ENCODE measurements at regions not wholly inside any gene's neighbourhood (a gene's known extent, or its start where the extent isn't known, plus 50 kb on each side); places are given as distances from the start of the nearest gene placed in this dataset.

GRCh38 chr13:33710924-33711323 lies 107.0 kb upstream of the RFC3 start:
- Histone ChIP-seq H3K9me3 (no peaks in the 10 kb centered on the region), H3K27me3 (ENCODE audit: low read depth) (no peaks in the 10 kb centered on the region), H3K4me3 (no peak overlapping the region), H3K27ac (no peak overlapping the region), H3K4me1 (no peaks in the 10 kb centered on the region), H3K36me3 (no peaks in the 10 kb centered on the region)
- DNase-seq: no peak
- ATAC-seq: no peak
- intact Hi-C loops (cut with DNase I): no loop called here
- no peak for TF ChIP-seq CTCF (IDR thresholded peaks at IDR 0.05)

GRCh38 chr13:33711436-33711835 lies 106.5 kb upstream of the RFC3 start:
- no peak overlapping the region for H3K4me3 ChIP-seq
- H3K36me3 ChIP-seq: no peaks in the 10 kb centered on the region
- H3K27me3 ChIP-seq (ENCODE audit: low read depth): no peaks in the 10 kb centered on the region
- no peaks in the 10 kb centered on the region for H3K9me3 ChIP-seq
- no peak overlapping the region for H3K27ac ChIP-seq
- ATAC-seq: no peak
- H3K4me1 ChIP-seq: no peaks in the 10 kb centered on the region
- no peak for TF ChIP-seq CTCF (IDR thresholded peaks at IDR 0.05)
- intact Hi-C loops (cut with DNase I): no loop called here
- no peak for DNase-seq

GRCh38 chr13:33717775-33718174 lies 100.2 kb upstream of the RFC3 start:
- no peak for DNase-seq
- Histone ChIP-seq H3K4me3 (no peak overlapping the region), H3K4me1 (peaks cover 15% of the 10 kb centered on the region), H3K27me3 (ENCODE audit: low read depth) (no peaks in the 10 kb centered on the region), H3K36me3 (no peaks in the 10 kb centered on the region), H3K27ac (no peak overlapping the region), H3K9me3 (no peaks in the 10 kb centered on the region)
- intact Hi-C loops (cut with DNase I): no loop called here
- TF ChIP-seq CTCF (IDR thresholded peaks at IDR 0.05): no peak
- no peak for ATAC-seq

- no peak for TF ChIP-seq CTCF (IDR thresholded peaks at IDR 0.05)
- Histone ChIP-seq H3K4me3 (no peak overlapping the region), H3K4me1 (peaks cover 40% of the 10 kb centered on the region), H3K9me3 (no peaks in the 10 kb centered on the region), H3K27me3 (ENCODE audit: low read depth) (no peaks in the 10 kb centered on the region), H3K27ac (no peak overlapping the region), H3K36me3 (no peaks in the 10 kb centered on the region)
- DNase-seq (no peak), ATAC-seq (no peak)
- intact Hi-C loops (cut with DNase I): no loop called here
Measured at GRCh38 chr13:33721724-33722123, 96.2 kb upstream of the RFC3 start.

GRCh38 chr13:33722216-33722915 lies 95.6 kb upstream of the RFC3 start:
- H3K27me3 ChIP-seq (ENCODE audit: low read depth): no peaks in the 10 kb centered on the region
- peaks cover 43% of the 10 kb centered on the region for H3K4me1 ChIP-seq
- no peak for TF ChIP-seq CTCF (IDR thresholded peaks at IDR 0.05)
- H3K36me3 ChIP-seq: no peaks in the 10 kb centered on the region
- no peaks in the 10 kb centered on the region for H3K9me3 ChIP-seq
- DNase-seq (no peak), ATAC-seq (peak in 1 of 2 donors; percentile 31)
- intact Hi-C loops (cut with DNase I): no loop called here
- H3K27ac ChIP-seq: peak overlapping the region; percentile 58
- no peak overlapping the region for H3K4me3 ChIP-seq

Data from lower lobe of right lung (tissue), 2 donors.